Activated T-helper 17 cell treated with anti-CD3 and anti-CD28 coated beads, Interleukin-2, amount 50 U/mL, for 72 hours (primary cell): ENCODE measurements at regions not wholly inside any gene's neighbourhood (a gene's known extent, or its start where the extent isn't known, plus 50 kb on each side); places are given as distances from the start of the nearest gene placed in this dataset.

Source experiments
- ATAC-seq: fragments of 150-1000 bp; cut with Tn5 transposase; replicated peaks from 2 replicates; pipeline ENCODE4 v1.10.0; 2021; ENCODE audit warnings: mild to moderate bottlenecking, moderate library complexity
- H3K27ac Mint-ChIP-seq: one replicate; pipeline ENCODE4 v1.8.0; 2022; ENCODE audit warnings: mixed read lengths
- H3K27me3 Mint-ChIP-seq: one replicate; pipeline ENCODE4 v1.8.0; 2022; ENCODE audit warnings: mixed read lengths
- H3K36me3 Mint-ChIP-seq: one replicate; pipeline ENCODE4 v1.8.0; 2022; ENCODE audit warnings: low read depth, mild to moderate bottlenecking, mixed read lengths
- H3K4me1 Mint-ChIP-seq: one replicate; pipeline ENCODE4 v1.8.0; 2022; ENCODE audit warnings: mixed read lengths
- H3K4me3 Mint-ChIP-seq: one replicate; pipeline ENCODE4 v1.8.0; 2022; ENCODE audit warnings: mild to moderate bottlenecking, mixed read lengths
- H3K9me3 Mint-ChIP-seq: one replicate; pipeline ENCODE4 v1.8.0; 2022; ENCODE audit warnings: mixed read lengths

GRCh38 chr7:47147213-47147631 is 434.7 kb downstream of the TNS3 start:
- Mint-ChIP-seq H3K4me1 (no peaks in the 10 kb centered on the region), H3K9me3 (no peaks in the 10 kb centered on the region), H3K27ac (no peak overlapping the region), H3K36me3 (no peaks in the 10 kb centered on the region), H3K27me3 (peaks cover 8% of the 10 kb centered on the region), H3K4me3 (no peak overlapping the region)
- no peak for ATAC-seq

- ATAC-seq, result no peak
- H3K36me3 Mint-ChIP-seq, result no peaks in the 10 kb centered on the region
- H3K4me3 Mint-ChIP-seq, result no peak overlapping the region
- H3K27ac Mint-ChIP-seq, result no peak overlapping the region
- H3K27me3 Mint-ChIP-seq, result peaks cover 8% of the 10 kb centered on the region
- no peaks in the 10 kb centered on the region for H3K9me3 Mint-ChIP-seq
- no peaks in the 10 kb centered on the region for H3K4me1 Mint-ChIP-seq
Measured at GRCh38 chr7:47145982-47146381, 435.9 kb downstream of the TNS3 start.

GRCh38 chr7:47145186-47145725 is 436.7 kb downstream of the TNS3 start:
- no peaks in the 10 kb centered on the region for H3K9me3 Mint-ChIP-seq
- no peak for ATAC-seq
- no peak overlapping the region for H3K4me3 Mint-ChIP-seq
- H3K27me3 Mint-ChIP-seq, result peaks cover 8% of the 10 kb centered on the region
- no peak overlapping the region for H3K27ac Mint-ChIP-seq
- no peaks in the 10 kb centered on the region for H3K36me3 Mint-ChIP-seq
- H3K4me1 Mint-ChIP-seq, result no peaks in the 10 kb centered on the region

- ATAC-seq, result no peak
- no peaks in the 10 kb centered on the region for H3K4me1 Mint-ChIP-seq
- H3K9me3 Mint-ChIP-seq, result no peaks in the 10 kb centered on the region
- H3K36me3 Mint-ChIP-seq, result no peaks in the 10 kb centered on the region
- no peak overlapping the region for H3K4me3 Mint-ChIP-seq
- H3K27me3 Mint-ChIP-seq, result peaks cover 9% of the 10 kb centered on the region
- H3K27ac Mint-ChIP-seq, result no peak overlapping the region
Measured at GRCh38 chr7:47143339-47143738, 438.6 kb downstream of the TNS3 start.

- Mint-ChIP-seq H3K27ac (no peak overlapping the region), H3K36me3 (no peaks in the 10 kb centered on the region), H3K4me3 (no peak overlapping the region), H3K4me1 (no peaks in the 10 kb centered on the region), H3K9me3 (no peaks in the 10 kb centered on the region), H3K27me3 (peaks cover 9% of the 10 kb centered on the region)
- ATAC-seq, result no peak
Measured at GRCh38 chr7:47142867-47143175, 439.1 kb downstream of the TNS3 start.

- Mint-ChIP-seq H3K9me3 (no peaks in the 10 kb centered on the region), H3K27me3 (peaks cover 9% of the 10 kb centered on the region), H3K27ac (no peak overlapping the region), H3K36me3 (no peaks in the 10 kb centered on the region), H3K4me1 (no peaks in the 10 kb centered on the region), H3K4me3 (no peak overlapping the region)
- no peak for ATAC-seq
Measured at GRCh38 chr7:47142169-47142866, 439.6 kb downstream of the TNS3 start.

GRCh38 chr7:47132471-47132870 is 449.4 kb downstream of the TNS3 start:
- Mint-ChIP-seq H3K27ac (no peak overlapping the region), H3K27me3 (peaks cover 3% of the 10 kb centered on the region), H3K4me3 (no peak overlapping the region), H3K4me1 (no peaks in the 10 kb centered on the region), H3K9me3 (no peaks in the 10 kb centered on the region), H3K36me3 (no peaks in the 10 kb centered on the region)
- ATAC-seq, result no peak

GRCh38 chr7:47128700-47129099 is 453.2 kb downstream of the TNS3 start:
- Mint-ChIP-seq H3K27me3 (peaks cover 3% of the 10 kb centered on the region), H3K4me3 (no peak overlapping the region), H3K36me3 (no peaks in the 10 kb centered on the region), H3K27ac (no peak overlapping the region), H3K9me3 (peaks cover 6% of the 10 kb centered on the region), H3K4me1 (no peaks in the 10 kb centered on the region)
- ATAC-seq, result no peak

- H3K4me1 Mint-ChIP-seq, result no peaks in the 10 kb centered on the region
- peaks cover 3% of the 10 kb centered on the region for H3K27me3 Mint-ChIP-seq
- no peak for ATAC-seq
- H3K27ac Mint-ChIP-seq, result no peak overlapping the region
- no peaks in the 10 kb centered on the region for H3K36me3 Mint-ChIP-seq
- no peak overlapping the region for H3K4me3 Mint-ChIP-seq
- H3K9me3 Mint-ChIP-seq, result peaks cover 6% of the 10 kb centered on the region
Measured at GRCh38 chr7:47125529-47125928, 456.4 kb downstream of the TNS3 start.

GRCh38 chr7:47119261-47119865 is 462.5 kb downstream of the TNS3 start:
- no peak for ATAC-seq
- Mint-ChIP-seq H3K9me3 (no peaks in the 10 kb centered on the region), H3K4me3 (no peak overlapping the region), H3K36me3 (no peaks in the 10 kb centered on the region), H3K27me3 (peaks cover 4% of the 10 kb centered on the region), H3K27ac (no peak overlapping the region), H3K4me1 (no peaks in the 10 kb centered on the region)

GRCh38 chr7:47104206-47104549 is 477.7 kb downstream of the TNS3 start:
- no peaks in the 10 kb centered on the region for H3K36me3 Mint-ChIP-seq
- no peak overlapping the region for H3K4me3 Mint-ChIP-seq
- no peak overlapping the region for H3K27ac Mint-ChIP-seq
- H3K4me1 Mint-ChIP-seq, result no peaks in the 10 kb centered on the region
- ATAC-seq, result no peak
- H3K9me3 Mint-ChIP-seq, result peaks cover 3% of the 10 kb centered on the region
- no peaks in the 10 kb centered on the region for H3K27me3 Mint-ChIP-seq

GRCh38 chr7:47103498-47104205 is 478.3 kb downstream of the TNS3 start:
- H3K27ac Mint-ChIP-seq, result no peak overlapping the region
- H3K9me3 Mint-ChIP-seq, result peaks cover 3% of the 10 kb centered on the region
- H3K27me3 Mint-ChIP-seq, result no peaks in the 10 kb centered on the region
- no peaks in the 10 kb centered on the region for H3K4me1 Mint-ChIP-seq
- no peak for ATAC-seq
- H3K4me3 Mint-ChIP-seq, result no peak overlapping the region
- no peaks in the 10 kb centered on the region for H3K36me3 Mint-ChIP-seq

- H3K9me3 Mint-ChIP-seq, result peaks cover 3% of the 10 kb centered on the region
- H3K27ac Mint-ChIP-seq, result no peak overlapping the region
- no peak overlapping the region for H3K4me3 Mint-ChIP-seq
- no peaks in the 10 kb centered on the region for H3K4me1 Mint-ChIP-seq
- H3K27me3 Mint-ChIP-seq, result no peaks in the 10 kb centered on the region
- H3K36me3 Mint-ChIP-seq, result no peaks in the 10 kb centered on the region
- no peak for ATAC-seq
Measured at GRCh38 chr7:47102331-47102841, 479.5 kb downstream of the TNS3 start.

GRCh38 chr7:47100817-47101435 is 481.0 kb downstream of the TNS3 start:
- Mint-ChIP-seq H3K4me1 (no peaks in the 10 kb centered on the region), H3K4me3 (no peak overlapping the region), H3K36me3 (no peaks in the 10 kb centered on the region), H3K9me3 (peaks cover 3% of the 10 kb centered on the region), H3K27me3 (no peaks in the 10 kb centered on the region), H3K27ac (no peak overlapping the region)
- ATAC-seq, result no peak
